SK-N-MC (cell line): ENCODE measurements at regions not wholly inside any gene's neighbourhood (a gene's known extent, or its start where the extent isn't known, plus 50 kb on each side); places are given as distances from the start of the nearest gene placed in this dataset.
"Not testable (repeated sequence)": the region's sequence is repeated elsewhere in the genome, so short reads cannot be mapped to it uniquely, and the experiment has no call there.

Experiments used
- DNase-seq: peaks from one replicate; pipeline ENCODE4 v3.0.0-alpha.2; 2011; ENCODE audit warnings: low read depth, low spot score
- H3K27ac ChIP-seq: fragments of 200-600 bp; sonication (generic); 2 replicates; pipeline ENCODE4 v1.5.1; 2016; ENCODE audit warnings: mixed run types
- H3K36me3 ChIP-seq: fragments of 200-600 bp; sonication (generic); 2 replicates; pipeline ENCODE4 v1.6.1; 2017; ENCODE audit warnings: antibody characterized with exemption, low read length, mixed read lengths; ENCODE audit not compliant: insufficient read depth
- H3K4me3 ChIP-seq: fragments of 200-600 bp; sonication (generic); 2 replicates; pipeline ENCODE4 v1.5.1; 2016
- H3K9ac ChIP-seq: fragments of 200-600 bp; sonication (generic); 2 replicates; pipeline ENCODE4 v1.8.0; 2017; ENCODE audit warnings: mixed run types, mixed read lengths; ENCODE audit not compliant: insufficient read length
- H3K9me3 ChIP-seq: fragments of 200-600 bp; sonication (generic); 2 replicates; pipeline ENCODE4 v1.6.1; 2017; ENCODE audit warnings: low read depth, mild to moderate bottlenecking, antibody characterized with exemption, low read length, moderate library complexity, mixed read lengths
- EZH2 ChIP-seq: fragments of 200-600 bp; sonication (generic); IDR thresholded peaks from one replicate; pipeline ENCODE4 v1.6.1; 2017; ENCODE audit warnings: antibody characterized with exemption
- FOXP2 ChIP-seq: optimal IDR thresholded peaks from 2 replicates; pipeline ENCODE3; 2011; ENCODE audit warnings: mild to moderate bottlenecking, moderate library complexity; ENCODE audit not compliant: insufficient read depth; ENCODE audit errors: extremely low read length, control extremely low read depth
- POLR2AphosphoS5 ChIP-seq: IDR thresholded peaks from 2 replicates; pipeline ENCODE4 v1.6.1; 2012; ENCODE audit warnings: mild to moderate bottlenecking, low read depth, low read length, borderline replicate concordance

DNA sequence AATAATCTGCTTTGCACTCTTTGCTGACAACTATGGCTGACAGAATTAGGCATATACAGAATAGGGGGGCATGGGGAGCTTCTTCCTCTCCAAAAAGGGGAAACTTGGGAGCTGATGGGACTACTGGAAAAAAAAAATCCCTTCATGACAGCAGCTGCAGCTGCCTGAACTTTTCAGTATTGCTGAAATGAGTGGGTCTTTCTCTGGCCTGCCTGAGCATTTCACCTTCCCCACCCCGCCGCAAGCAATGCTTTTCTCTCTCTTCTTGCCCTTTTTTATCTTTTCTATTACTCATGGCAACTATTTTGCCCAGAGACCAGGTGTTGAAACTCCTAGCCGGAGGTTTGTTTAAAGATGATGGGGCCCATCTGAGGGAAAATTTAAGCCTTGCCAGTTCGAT, 244.9 kb downstream of the SEMA3D start:
- no peak overlapping the region for H3K4me3 ChIP-seq
- H3K36me3 ChIP-seq = no peaks in the 10 kb centered on the region
- no peak for DNase-seq
- no peak overlapping the region for H3K27ac ChIP-seq
- no peak for TF ChIP-seq EZH2
- TF ChIP-seq POLR2AphosphoS5 = no peak
- H3K9ac ChIP-seq = no peak overlapping the region
- H3K9me3 ChIP-seq = no peaks in the 10 kb centered on the region

DNA sequence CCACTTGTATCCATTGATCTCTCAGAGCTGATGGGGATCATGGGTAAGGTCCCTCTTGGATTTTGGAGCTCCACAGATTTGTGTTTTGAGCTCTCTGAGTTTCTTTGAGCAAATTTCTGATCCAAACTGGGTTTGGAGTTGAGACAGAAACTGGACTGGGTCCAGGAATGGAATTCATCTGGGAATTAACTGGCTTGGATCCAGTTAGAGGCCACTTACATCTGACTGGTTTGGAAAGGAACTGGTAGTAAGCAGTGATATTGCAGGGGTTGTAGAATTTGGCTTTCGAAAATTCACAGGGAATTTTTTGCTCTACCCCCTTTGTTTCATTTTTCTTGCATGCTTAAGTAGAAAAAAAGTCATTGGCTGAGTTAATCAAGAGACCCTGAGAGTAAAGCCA, 245.6 kb downstream of the SEMA3D start:
- no peak for DNase-seq
- H3K4me3 ChIP-seq = no peak overlapping the region
- no peaks in the 10 kb centered on the region for H3K9me3 ChIP-seq
- no peaks in the 10 kb centered on the region for H3K36me3 ChIP-seq
- H3K27ac ChIP-seq = no peak overlapping the region
- H3K9ac ChIP-seq = no peak overlapping the region
- TF ChIP-seq EZH2 (no peak), POLR2AphosphoS5 (no peak), FOXP2 (no peak)

DNA sequence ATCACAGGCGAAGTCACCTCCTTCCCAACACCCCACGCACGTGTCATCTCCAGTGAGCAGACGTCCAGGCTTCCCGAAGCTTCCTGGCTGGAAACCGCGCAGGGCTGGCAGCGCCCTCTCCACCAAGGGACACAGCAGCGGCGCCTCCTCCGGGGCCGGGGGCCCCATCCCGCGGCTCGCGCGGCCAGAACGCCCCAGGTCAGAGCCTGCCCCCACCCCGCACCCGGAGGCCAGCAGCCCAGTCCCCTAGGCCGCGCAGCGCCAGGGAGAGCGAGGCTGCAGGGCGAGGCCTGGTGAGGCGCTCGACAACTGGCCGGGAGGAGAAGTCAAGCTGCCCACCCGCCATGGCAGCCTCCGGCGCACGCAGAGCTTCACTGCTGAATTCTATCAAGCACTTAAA, 247.0 kb downstream of the SEMA3D start:
- DNase-seq = no peak
- Histone ChIP-seq H3K27ac (no peak overlapping the region), H3K9me3 (no peaks in the 10 kb centered on the region), H3K36me3 (no peaks in the 10 kb centered on the region), H3K4me3 (no peak overlapping the region), H3K9ac (no peak overlapping the region)
- TF ChIP-seq EZH2 (no peak), POLR2AphosphoS5 (no peak), FOXP2 (no peak)

DNA sequence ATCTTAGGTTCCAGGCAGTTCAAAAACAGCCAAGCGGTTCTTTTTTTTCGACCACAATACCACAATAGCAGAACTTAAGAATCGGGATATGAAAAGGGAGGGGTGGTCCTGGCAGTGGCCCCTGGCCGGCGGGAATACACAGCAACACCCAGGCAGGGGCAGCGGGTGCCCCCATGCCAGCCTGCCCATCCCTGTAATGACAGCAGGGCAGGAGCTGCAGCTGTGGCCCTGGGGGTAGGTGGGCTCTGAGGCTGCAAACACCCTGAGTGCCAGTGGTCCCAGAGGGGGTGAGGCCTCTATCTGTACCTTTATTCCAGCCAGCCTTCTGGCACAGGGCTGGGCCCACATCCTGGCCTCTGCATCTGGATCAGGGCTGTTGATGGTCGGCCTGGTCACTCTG, 247.4 kb downstream of the SEMA3D start:
- H3K9ac ChIP-seq = no peak overlapping the region
- H3K4me3 ChIP-seq = no peak overlapping the region
- H3K9me3 ChIP-seq = no peaks in the 10 kb centered on the region
- H3K36me3 ChIP-seq = no peaks in the 10 kb centered on the region
- no peak for TF ChIP-seq EZH2
- no peak for TF ChIP-seq POLR2AphosphoS5
- no peak for TF ChIP-seq FOXP2
- H3K27ac ChIP-seq = no peak overlapping the region
- DNase-seq = no peak

DNA sequence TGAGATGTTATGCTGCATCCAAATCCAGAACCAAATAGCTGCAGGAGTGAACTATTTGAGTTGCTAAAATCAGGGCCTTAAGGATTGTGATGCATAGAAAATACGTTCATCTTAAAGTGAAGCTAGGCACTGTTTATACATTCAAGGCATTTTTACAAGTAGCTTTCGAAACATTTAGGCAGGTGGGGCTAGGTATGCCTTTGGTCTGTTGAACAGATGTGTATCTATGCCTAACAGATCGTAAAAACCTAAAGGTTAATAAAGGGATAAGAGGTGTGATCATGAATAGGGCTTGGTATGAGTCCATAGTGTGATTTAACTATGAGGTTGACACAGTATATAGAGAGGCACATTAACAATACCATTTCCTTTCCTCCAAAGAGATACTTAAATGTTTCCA, 262.5 kb downstream of the SEMA3D start:
- no peak for DNase-seq
- no peak for TF ChIP-seq POLR2AphosphoS5
- TF ChIP-seq EZH2 = no peak
- no peak for TF ChIP-seq FOXP2
- Histone ChIP-seq H3K27ac (no peak overlapping the region), H3K36me3 (no peaks in the 10 kb centered on the region), H3K9ac (no peak overlapping the region), H3K4me3 (no peak overlapping the region), H3K9me3 (no peaks in the 10 kb centered on the region)

DNA sequence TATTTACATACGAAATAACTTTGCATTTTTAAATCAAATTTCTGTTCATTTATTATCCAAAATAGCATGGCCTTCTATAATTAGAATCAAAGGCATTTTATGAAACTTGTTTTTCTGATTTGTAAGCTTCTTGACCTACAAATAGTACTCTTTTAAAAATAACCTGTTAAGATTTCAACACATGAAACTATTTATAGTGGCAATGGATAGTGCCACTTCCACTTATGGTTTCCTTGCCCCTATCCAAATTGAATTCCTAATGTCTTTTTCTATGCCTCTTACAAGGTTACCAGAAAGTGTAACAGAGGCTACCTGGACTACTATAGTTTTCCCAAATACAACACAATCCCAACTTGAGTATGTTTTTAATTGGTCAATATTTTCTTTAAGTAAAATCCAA, 263.5 kb downstream of the SEMA3D start:
- no peak overlapping the region for H3K4me3 ChIP-seq
- no peak overlapping the region for H3K27ac ChIP-seq
- H3K9me3 ChIP-seq = no peaks in the 10 kb centered on the region
- DNase-seq = no peak
- TF ChIP-seq EZH2 (no peak), POLR2AphosphoS5 (no peak), FOXP2 (no peak)
- H3K9ac ChIP-seq = no peak overlapping the region
- no peaks in the 10 kb centered on the region for H3K36me3 ChIP-seq

DNA sequence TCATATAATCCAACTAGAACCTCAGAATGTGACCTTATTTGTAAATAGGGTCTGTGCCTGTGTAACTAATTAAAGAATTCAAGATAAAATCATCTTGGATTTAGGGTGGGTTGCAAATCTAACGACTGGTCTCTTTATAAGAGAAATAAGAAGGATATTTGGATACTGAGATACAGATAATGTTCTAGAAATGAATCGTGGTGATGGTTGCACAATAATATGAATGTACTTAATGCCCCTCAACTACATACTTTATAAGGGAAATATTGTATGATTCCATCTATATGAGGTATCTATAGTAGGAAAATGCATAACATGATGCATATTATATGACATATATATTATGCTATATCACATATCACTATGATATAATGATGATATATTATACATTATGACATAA, 265.7 kb downstream of the SEMA3D start:
- no peaks in the 10 kb centered on the region for H3K36me3 ChIP-seq
- H3K9me3 ChIP-seq = no peaks in the 10 kb centered on the region
- H3K9ac ChIP-seq = no peak overlapping the region
- H3K4me3 ChIP-seq = no peak overlapping the region
- DNase-seq = no peak
- no peak overlapping the region for H3K27ac ChIP-seq
- TF ChIP-seq EZH2 = no peak
- TF ChIP-seq FOXP2 = no peak

DNA sequence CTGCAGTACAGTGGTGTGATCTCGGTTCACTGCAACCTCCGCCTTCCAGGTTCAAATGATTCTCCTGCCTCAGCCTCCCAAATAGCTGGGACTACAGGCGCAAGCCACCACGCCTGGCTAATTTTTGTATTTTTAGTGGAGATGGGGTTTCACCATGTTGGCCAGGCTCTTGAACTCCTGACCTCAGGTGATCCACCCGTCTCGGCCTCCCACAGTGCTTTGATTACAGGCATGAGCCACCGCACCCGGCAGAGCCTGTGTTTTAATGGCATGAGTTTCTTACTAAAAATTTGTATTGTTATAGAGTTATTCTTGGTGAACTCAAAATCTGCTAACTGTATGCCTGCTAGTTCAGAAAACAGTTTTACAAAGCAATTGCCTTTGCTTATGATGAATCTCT, 269.9 kb downstream of the SEMA3D start:
- not testable (repeated sequence) for H3K9ac ChIP-seq, H3K4me3 ChIP-seq, H3K36me3 ChIP-seq, H3K9me3 ChIP-seq, H3K27ac ChIP-seq, DNase-seq

DNA sequence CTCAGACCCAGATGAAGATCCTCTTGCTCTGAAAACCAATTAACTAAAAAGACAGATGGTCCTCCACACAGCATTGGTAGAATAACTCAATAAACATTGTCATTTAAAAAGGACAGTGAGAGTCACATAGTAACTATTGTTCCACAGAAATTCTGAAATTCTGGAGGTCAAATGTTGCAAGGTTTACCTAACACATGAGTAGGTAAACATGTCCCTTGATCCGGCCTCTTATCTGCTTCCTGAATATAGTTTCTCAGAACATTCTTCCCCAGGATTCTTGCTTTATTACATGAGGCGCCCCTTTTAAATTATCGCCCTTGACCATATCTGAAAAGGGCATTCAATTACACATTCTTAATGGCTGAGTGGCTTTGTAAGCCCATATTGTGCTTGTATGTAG, 270.7 kb downstream of the SEMA3D start:
- no peak overlapping the region for H3K4me3 ChIP-seq
- no peak overlapping the region for H3K27ac ChIP-seq
- no peaks in the 10 kb centered on the region for H3K9me3 ChIP-seq
- no peaks in the 10 kb centered on the region for H3K36me3 ChIP-seq
- no peak for DNase-seq
- TF ChIP-seq POLR2AphosphoS5 (no peak), FOXP2 (no peak), EZH2 (no peak)
- H3K9ac ChIP-seq = no peak overlapping the region

DNA sequence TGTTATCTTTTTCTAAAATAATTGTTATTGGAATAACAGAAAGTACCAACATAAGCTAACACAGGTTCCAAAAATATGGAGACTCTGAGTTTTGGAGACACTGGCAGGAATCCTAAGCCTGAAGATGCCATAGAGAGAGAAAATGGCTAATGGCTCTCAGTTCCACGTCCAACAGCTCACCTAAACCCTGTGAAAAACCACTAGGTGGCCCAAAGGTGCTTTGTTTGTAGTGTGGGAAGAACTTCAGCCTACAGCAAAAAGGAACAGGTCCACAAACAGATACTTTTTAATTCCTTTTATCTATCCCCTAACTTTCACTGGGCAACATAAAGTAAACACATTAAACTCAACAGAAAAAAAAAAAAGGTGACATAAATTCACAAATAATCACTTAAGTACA, 272.3 kb downstream of the SEMA3D start:
- H3K27ac ChIP-seq = no peak overlapping the region
- no peaks in the 10 kb centered on the region for H3K9me3 ChIP-seq
- DNase-seq = no peak
- H3K4me3 ChIP-seq = no peak overlapping the region
- no peaks in the 10 kb centered on the region for H3K36me3 ChIP-seq
- TF ChIP-seq POLR2AphosphoS5 = no peak
- TF ChIP-seq EZH2 = no peak
- TF ChIP-seq FOXP2 = no peak
- no peak overlapping the region for H3K9ac ChIP-seq
